ENCODE measurements at regions not wholly inside any gene's neighbourhood (a gene's known extent, or its start where the extent isn't known, plus 50 kb on each side); places are given as distances from the start of the nearest gene placed in this dataset.
A peak's percentile ranks its signal among the peaks of the same experiment; 100 is the strongest.
"Not testable (repeated sequence)": the region's sequence is repeated elsewhere in the genome, so short reads cannot be mapped to it uniquely, and the experiment has no call there.

- DNase-seq, result no peak
Measured at GRCh38 chr21:38905752-38906151, 100.0 kb downstream of the ETS2 start.

- DNase-seq, result no peak
Measured at GRCh38 chr21:38905328-38905727, 99.6 kb downstream of the ETS2 start.

- no peak for DNase-seq
Measured at GRCh38 chr21:38903690-38904139, 98.0 kb downstream of the ETS2 start.

- no peak for DNase-seq
Measured at GRCh38 chr21:38902608-38903445, 97.1 kb downstream of the ETS2 start.

DNA sequence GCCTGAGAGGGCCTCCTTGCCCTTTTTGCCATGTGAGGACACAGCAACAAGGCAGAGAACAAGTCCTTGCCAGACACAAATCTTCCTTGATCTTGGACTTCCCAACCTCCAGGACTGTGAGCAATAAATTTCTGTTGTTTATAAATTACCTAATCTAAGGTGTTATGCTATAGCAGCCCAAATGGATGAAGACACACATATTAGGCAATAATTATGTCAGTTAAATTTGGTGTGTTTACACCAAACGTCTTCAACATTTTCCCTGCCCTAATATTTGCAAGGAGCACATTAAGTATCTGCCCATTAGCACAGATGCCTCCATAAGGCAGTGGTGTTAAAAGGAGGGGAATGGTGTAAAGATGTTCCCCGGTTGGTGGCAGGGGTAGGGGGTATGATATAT, 94.8 kb downstream of the ETS2 start:
- DNase-seq, result no peak

DNA sequence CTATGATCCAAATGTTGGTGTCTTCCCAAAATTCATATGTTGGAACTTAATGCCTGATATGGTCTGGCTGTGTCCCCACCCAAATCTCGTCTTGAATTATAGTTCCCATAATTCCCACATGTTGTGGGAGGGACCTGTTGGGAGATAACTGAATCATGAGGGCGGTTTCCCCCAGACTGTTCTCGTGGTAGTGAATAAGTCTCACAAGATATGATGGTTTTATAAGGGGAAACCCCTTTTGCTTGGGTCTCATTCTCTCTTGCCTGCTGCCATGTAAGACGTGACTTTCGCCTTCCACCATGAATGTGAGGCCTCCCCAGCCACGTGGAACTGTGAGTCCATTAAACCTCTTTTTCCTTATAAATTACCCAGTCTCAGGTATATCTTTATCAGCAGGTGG, 94.3 kb downstream of the ETS2 start:
- not testable (repeated sequence) for DNase-seq

- DNase-seq, result no peak
Measured at GRCh38 chr21:38899277-38899947, 93.7 kb downstream of the ETS2 start.

DNA sequence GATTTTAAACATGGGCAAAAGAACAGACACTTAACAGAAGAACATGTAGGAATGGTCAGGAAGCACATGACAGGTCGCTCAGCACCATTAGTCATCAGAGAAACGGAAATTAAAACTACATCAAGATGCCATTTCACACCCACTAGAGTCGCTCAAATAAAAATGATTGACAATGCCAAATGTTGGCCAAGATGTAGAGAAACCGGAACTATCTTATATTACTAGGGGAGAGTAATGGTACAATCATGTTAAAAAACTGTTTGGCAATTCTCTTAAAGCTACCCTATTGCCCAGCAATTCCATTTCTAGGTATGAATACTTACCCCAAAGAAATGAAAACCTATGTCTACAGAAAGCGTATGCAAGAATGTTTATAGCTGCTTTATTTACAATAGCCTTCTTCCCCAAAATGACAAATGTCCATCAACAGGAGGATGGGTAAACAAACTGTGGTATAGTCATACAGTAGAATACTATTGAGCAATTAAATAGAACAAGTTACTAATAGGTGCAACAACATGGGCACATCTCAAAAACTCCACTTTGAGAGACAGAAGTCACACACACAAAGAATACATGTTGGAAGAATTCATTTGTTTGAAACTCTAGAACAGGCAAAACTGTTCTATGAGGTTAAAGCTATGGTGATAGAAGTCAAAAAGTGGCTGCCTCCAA, 92.8 kb downstream of the ETS2 start:
- no peak for DNase-seq

- DNase-seq, result no peak
Measured at GRCh38 chr21:38897532-38898421, 92.0 kb downstream of the ETS2 start.

DNA sequence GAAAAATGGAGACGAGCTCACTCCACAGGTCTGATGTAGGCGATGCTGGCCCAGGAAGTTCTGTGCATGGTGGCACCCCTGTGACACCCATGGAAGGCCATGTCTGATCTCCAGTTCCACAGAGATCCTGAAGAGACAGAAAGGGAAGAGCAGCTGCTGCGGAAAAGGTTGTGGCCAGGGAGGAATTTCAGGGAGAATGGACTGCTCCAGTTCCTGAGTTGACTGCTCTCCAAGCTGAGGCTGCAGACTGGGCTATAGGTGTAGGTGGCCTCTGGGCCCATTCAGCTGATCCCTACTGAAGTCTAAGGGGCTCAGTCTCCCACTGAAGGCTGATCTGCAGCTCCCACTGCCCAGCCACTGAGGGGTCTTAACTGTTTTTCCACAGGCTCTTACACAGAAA, 89.2 kb downstream of the ETS2 start:
- DNase-seq, result no peak

GRCh38 chr21:38888991-38889561, 83.3 kb downstream of the ETS2 start:
- DNase-seq, result no peak

DNA sequence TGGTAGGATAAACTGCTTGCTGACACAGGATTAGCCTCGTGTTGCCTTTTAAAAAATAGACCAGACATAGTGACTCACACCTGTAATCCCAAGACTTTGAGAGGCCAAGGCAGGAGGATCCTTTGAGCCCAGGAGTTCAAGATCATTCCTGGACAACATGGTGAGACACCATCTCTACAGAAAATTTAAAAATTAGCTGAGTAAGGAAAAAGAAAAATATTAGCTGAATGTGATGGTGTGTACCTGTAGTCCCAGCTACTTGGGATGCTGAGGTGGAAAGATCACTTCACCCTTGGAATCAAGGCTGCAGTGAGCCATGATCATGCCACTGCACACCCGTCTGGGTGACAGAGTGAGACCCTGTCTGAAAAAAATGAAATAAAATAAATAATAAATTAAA, 82.0 kb downstream of the ETS2 start:
- no peak for DNase-seq

DNA sequence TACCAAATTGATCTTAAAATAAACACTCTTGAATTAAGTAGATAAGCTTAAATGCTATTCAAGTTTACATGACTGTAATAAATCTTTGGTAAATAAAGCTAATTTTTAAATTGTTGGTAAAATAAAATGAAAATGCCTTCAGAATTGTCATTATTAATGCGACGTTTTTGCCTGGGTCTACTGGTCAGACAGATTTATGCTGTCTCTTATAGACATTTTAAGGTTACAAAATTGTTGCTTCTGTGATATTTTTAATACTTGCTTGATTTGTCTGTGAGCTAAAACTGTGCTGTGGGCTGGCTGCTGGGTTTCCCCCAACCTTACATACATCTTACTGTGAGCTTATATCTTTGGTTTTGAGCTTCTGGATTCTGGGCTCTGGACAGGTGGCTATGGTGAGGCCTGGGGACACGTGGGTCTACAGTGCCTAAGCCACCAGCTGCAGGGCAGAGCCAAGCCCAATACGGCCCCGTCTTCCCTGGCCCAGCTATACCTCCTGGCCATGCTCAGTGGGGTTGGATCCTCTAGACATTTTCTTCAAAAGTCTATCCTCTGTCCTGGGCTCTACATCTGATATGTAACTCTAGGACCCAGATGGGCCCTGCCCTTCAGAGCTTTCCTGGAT, 81.4 kb downstream of the ETS2 start:
- no peak for DNase-seq

GRCh38 chr21:38885909-38886308, 80.2 kb downstream of the ETS2 start:
- no peak for DNase-seq

DNA sequence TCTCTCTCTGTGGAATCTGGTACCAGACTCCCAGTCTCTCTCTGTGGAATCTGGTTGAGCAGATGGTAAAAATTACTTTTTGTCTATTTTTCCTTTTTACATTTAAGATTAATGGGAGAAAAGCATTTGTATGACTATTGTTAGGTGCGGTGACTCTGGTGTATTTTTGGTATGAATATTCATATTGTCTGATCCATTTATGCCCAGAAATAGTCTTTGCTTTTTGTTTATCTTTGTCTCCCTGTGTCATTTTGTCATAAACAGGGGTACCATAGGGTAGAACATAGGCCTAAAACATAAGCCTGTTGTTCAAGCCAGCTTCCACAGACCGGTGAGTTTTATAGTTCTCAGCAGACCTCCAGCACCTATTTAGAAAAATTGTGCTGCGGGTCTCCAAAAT, 78.7 kb downstream of the ETS2 start:
- DNase-seq, result no peak

DNA sequence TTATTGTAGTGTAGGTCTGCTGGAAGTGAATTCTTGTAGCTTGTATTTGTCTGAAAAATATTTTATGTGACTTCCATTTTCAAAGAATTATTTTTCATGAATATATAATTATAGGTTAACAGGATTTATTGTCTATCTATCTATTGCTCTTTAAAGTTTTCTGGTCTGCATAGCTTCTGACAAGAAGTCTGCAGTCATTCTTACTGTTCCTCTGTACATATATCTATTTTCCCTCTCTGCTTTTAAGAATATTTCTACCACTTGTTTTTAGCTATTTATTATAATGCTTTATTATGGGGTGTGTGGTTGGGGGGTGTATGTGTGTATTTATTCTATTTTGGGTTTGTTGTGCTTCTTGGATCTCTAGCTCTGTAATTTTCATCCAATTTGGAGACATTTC, 77.4 kb downstream of the ETS2 start:
- DNase-seq, result no peak

DNA sequence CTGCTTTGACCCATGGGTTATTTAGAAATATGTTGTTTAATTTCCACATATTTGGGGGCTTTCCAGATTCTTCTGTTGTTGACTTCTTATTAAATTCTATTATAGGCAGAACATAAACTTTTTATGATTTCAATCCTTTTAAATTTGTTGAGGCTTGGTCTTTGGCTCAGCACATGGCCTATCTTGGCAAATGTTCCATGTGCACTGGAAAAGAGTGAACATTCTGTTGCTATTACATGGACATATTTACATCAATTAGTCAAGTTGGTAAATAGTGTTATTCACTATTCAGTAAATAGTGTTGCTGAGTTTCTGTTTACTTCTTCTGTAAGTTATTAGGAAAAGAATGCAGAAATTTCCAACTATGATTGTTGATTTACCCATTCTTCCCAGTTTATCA, 75.4 kb downstream of the ETS2 start:
- DNase-seq, result no peak

DNA sequence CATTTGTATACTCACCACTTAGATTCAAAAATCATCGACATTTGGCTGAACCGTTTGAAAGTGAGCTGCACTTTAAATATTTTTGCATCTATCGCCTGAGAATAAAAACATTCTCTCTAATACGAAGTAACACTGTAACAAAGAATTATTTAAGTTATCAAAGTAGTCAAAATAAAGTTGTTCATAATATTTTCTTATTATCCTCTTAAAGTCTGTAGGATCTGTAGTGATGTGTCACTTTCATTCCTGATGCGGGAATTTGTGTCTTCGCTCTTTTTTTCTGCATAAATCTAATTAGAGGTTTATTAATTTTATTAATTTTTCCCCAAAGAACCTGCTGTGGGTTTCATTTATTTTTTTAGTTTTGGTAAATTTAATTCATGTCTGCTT, 74.8 kb downstream of the ETS2 start:
- DNase-seq, result no peak

DNA sequence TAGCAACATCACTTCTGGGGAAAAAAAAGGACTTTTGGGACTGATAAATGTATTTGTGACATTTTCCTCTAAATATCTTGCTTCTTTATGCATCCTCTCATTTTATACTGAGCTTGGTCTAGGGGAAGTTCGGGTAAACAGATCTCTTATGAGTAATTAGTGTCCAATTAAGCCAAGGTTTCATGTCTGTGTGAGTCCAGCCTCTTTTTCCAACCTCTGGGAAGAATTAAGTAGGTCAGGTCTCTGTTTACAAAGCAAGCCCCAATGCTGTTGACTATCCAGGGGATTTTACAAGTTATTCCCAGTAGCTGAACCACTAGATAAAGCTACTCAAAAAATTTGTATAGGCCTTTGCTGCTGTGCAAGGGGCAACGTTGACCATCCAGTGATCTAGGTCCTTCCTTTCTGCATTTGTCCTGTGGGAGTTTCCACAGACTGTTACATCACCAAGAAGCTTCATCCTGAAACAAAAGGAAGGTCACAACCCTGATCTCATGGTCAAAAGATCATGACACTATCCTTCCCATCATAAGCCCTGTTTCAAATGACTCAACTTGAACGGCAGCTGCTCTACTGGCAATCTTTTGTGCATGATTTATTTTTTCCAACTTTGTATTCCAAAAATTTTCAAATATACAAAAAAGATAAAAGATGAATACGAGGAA, 74.3 kb downstream of the ETS2 start:
- no peak for DNase-seq

DNA sequence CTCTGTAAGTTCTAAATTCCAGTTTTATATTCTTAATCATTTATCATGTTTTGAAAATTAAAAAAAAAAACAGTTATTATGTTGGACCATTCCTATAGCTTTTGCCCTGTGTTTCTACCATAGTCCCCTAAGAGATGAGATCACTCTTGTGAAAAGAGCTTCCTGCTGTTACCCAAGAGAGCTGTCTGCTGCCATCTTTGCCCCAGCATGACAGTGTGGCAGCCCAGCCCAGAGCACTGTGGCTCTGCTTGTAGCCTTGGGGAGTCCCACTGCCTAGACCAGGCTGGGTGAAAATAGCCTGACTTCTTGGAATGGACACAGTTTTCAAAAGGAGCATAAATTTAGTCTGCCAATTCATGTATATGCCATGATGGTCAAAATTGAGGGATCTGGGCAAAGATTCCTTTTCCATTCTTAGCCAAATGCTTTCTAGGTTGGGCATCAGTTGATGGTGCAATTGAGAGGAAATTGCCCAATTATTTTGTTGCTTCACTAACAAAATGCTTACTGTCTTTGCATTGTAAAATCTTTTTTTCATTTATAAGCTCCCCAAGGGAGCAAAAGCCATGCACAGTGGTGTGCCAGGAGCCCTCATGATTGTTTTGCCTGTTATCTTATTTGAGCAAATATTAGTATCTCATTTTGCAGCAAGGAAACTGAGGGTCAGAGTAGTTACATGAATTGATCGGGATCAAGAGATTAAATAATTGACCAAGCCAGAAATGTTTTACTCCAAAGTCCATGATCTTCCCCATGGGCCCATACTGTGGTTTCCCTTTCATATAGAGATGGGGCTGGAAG, 72.8 kb downstream of the ETS2 start:
- peak; percentile 23 for DNase-seq

All from NCI-H2227 treated with DMSO at 0.1 percent for 48 hours (cell line).